ENCODE measurements at regions not wholly inside any gene's neighbourhood (a gene's known extent, or its start where the extent isn't known, plus 50 kb on each side); places are given as distances from the start of the nearest gene placed in this dataset.
"Not testable (repeated sequence)": the region's sequence is repeated elsewhere in the genome, so short reads cannot be mapped to it uniquely, and the experiment has no call there.

GRCh38 chr21:28126521-28127174 lies 866.0 kb downstream of the LTN1 start:
- DNase-seq, result no peak
- no peaks in the 10 kb centered on the region for H3K27me3 ChIP-seq (replicated peaks)
- in situ Hi-C loops (cut with HindIII; ENCODE audit: low pct_ligation_motif_present, low sequenced_read_pairs), result no loop called here
- no peak for TF ChIP-seq CTCF (IDR thresholded peaks at IDR 0.05; ENCODE audit: low read depth, low read length, missing control alignments)
- H3K4me3 ChIP-seq (ENCODE audit: low read depth, low read length), result no peak overlapping the region
- H3K27ac ChIP-seq, result no peak overlapping the region
- no peaks in the 10 kb centered on the region for H3K36me3 ChIP-seq (replicated peaks)

GRCh38 chr21:28124541-28124940 lies 868.1 kb downstream of the LTN1 start:
- in situ Hi-C loops (cut with HindIII; ENCODE audit: low pct_ligation_motif_present, low sequenced_read_pairs), result no loop called here

GRCh38 chr21:28118570-28118969 lies 874.1 kb downstream of the LTN1 start:
- Histone ChIP-seq H3K36me3 (replicated peaks) (no peaks in the 10 kb centered on the region), H3K27ac (no peak overlapping the region), H3K4me3 (ENCODE audit: low read depth, low read length) (no peak overlapping the region), H3K27me3 (replicated peaks) (no peaks in the 10 kb centered on the region)
- no peak for TF ChIP-seq CTCF (IDR thresholded peaks at IDR 0.05; ENCODE audit: low read depth, low read length, missing control alignments)
- in situ Hi-C loops (cut with HindIII; ENCODE audit: low pct_ligation_motif_present, low sequenced_read_pairs), result no loop called here
- DNase-seq, result no peak

More at GRCh38 chr21:28124541-28124940, 868.1 kb downstream of the LTN1 start:
- no peak for DNase-seq
- Histone ChIP-seq H3K36me3 (replicated peaks) (no peaks in the 10 kb centered on the region), H3K4me3 (ENCODE audit: low read depth, low read length) (no peak overlapping the region), H3K27me3 (replicated peaks) (no peaks in the 10 kb centered on the region), H3K27ac (no peak overlapping the region)
- TF ChIP-seq CTCF (IDR thresholded peaks at IDR 0.05; ENCODE audit: low read depth, low read length, missing control alignments), result no peak

- DNase-seq; H3K36me3 ChIP-seq (replicated peaks); H3K4me3 ChIP-seq (ENCODE audit: low read depth, low read length); in situ Hi-C loops (cut with HindIII; ENCODE audit: low pct_ligation_motif_present, low sequenced_read_pairs); H3K27me3 ChIP-seq (replicated peaks); H3K27ac ChIP-seq: not testable (repeated sequence)
Observed at GRCh38 chr21:28114986-28115385, 877.7 kb downstream of the LTN1 start.

- DNase-seq, result no peak
Observed at GRCh38 chr21:28113718-28114117, 879.0 kb downstream of the LTN1 start.

GRCh38 chr21:28112511-28112910 lies 880.2 kb downstream of the LTN1 start:
- DNase-seq, result no peak
- TF ChIP-seq CTCF (IDR thresholded peaks at IDR 0.05; ENCODE audit: low read depth, low read length, missing control alignments), result no peak
- H3K27ac ChIP-seq, result no peak overlapping the region
- no peak overlapping the region for H3K4me3 ChIP-seq (ENCODE audit: low read depth, low read length)
- no peaks in the 10 kb centered on the region for H3K27me3 ChIP-seq (replicated peaks)
- H3K36me3 ChIP-seq (replicated peaks), result no peaks in the 10 kb centered on the region
- in situ Hi-C loops (cut with HindIII; ENCODE audit: low pct_ligation_motif_present, low sequenced_read_pairs), result no loop called here

More at GRCh38 chr21:28113718-28114117, 879.0 kb downstream of the LTN1 start:
- TF ChIP-seq CTCF (IDR thresholded peaks at IDR 0.05; ENCODE audit: low read depth, low read length, missing control alignments), result no peak
- in situ Hi-C loops (cut with HindIII; ENCODE audit: low pct_ligation_motif_present, low sequenced_read_pairs), result no loop called here
- no peak overlapping the region for H3K4me3 ChIP-seq (ENCODE audit: low read depth, low read length)
- H3K27ac ChIP-seq, result no peak overlapping the region
- H3K36me3 ChIP-seq (replicated peaks), result no peaks in the 10 kb centered on the region
- H3K27me3 ChIP-seq (replicated peaks), result no peaks in the 10 kb centered on the region

Data from brain microvascular endothelial cell (primary cell).